Trophoblast cell (in vitro differentiated cells and primary cell): ENCODE measurements at regions not wholly inside any gene's neighbourhood (a gene's known extent, or its start where the extent isn't known, plus 50 kb on each side); places are given as distances from the start of the nearest gene placed in this dataset.

Experiments used
- DNase-seq, 2 donors: peaks; one replicate each; pipeline ENCODE4 v3.0.0-alpha.2; 2016
- H2AFZ ChIP-seq: 2 replicates; pipeline ENCODE4 v1.6.1; 2013; ENCODE audit warnings: low read length, moderate library complexity, mild to moderate bottlenecking; ENCODE audit not compliant: insufficient read depth, poor library complexity
- H2AK5ac ChIP-seq: 2 replicates; pipeline ENCODE4 v1.6.1; 2013; ENCODE audit warnings: mild to moderate bottlenecking, low read length
- H2BK120ac ChIP-seq: 2 replicates; pipeline ENCODE4 v1.6.1; 2013; ENCODE audit warnings: low read length, mild to moderate bottlenecking, moderate library complexity; ENCODE audit not compliant: insufficient read depth, poor library complexity
- H2BK12ac ChIP-seq: 2 replicates; pipeline ENCODE4 v1.6.1; 2013; ENCODE audit warnings: mild to moderate bottlenecking, low read length, moderate library complexity
- H2BK5ac ChIP-seq: 2 replicates; pipeline ENCODE4 v1.6.1; 2013; ENCODE audit warnings: low read length, low read depth, moderate library complexity, mild to moderate bottlenecking; ENCODE audit not compliant: poor library complexity
- H3K14ac ChIP-seq: 2 replicates; pipeline ENCODE4 v1.6.1; 2013; ENCODE audit warnings: mild to moderate bottlenecking, low read length
- H3K18ac ChIP-seq: 2 replicates; pipeline ENCODE4 v1.6.1; 2013; ENCODE audit warnings: mild to moderate bottlenecking, low read length
- H3K23ac ChIP-seq: 2 replicates; pipeline ENCODE4 v1.6.1; 2013; ENCODE audit warnings: low read length
- H3K27ac ChIP-seq: 2 replicates; pipeline ENCODE4 v1.5.1; 2013; ENCODE audit warnings: low read depth, mild to moderate bottlenecking, inconsistent platforms, low read length, moderate library complexity
- H3K27me3 ChIP-seq: 2 replicates; pipeline ENCODE4 v1.6.1; 2013; ENCODE audit warnings: inconsistent platforms, mild to moderate bottlenecking, low read length, moderate library complexity; ENCODE audit not compliant: insufficient read depth
- H3K36me3 ChIP-seq, 2 experiments: 1 replicate in 1 of 2; 2 replicates in 1 of 2; pipeline ENCODE4 v1.6.1; 2013; ENCODE audit warnings: low read length in 2 of 2, mild to moderate bottlenecking in 2 of 2, moderate library complexity in 1 of 2; ENCODE audit not compliant: insufficient read depth in 2 of 2, control insufficient read depth in 1 of 2
- H3K4ac ChIP-seq: 2 replicates; pipeline ENCODE4 v1.6.1; 2013; ENCODE audit warnings: low read depth, mild to moderate bottlenecking, low read length, moderate library complexity
- H3K4me1 ChIP-seq, 2 experiments: 1 replicate in 1 of 2; 2 replicates in 1 of 2; pipeline ENCODE4 v1.6.1; 2013; ENCODE audit warnings: low read length in 2 of 2, mild to moderate bottlenecking in 2 of 2, moderate library complexity in 1 of 2; ENCODE audit not compliant: insufficient read depth in 2 of 2, control insufficient read depth in 1 of 2
- H3K4me2 ChIP-seq: 2 replicates; pipeline ENCODE4 v1.6.1; 2013; ENCODE audit warnings: inconsistent platforms, mild to moderate bottlenecking, low read length, moderate library complexity
- H3K4me3 ChIP-seq: 2 replicates; pipeline ENCODE4 v1.5.1; 2013; ENCODE audit warnings: mild to moderate bottlenecking, low read depth, low read length, inconsistent platforms
- H3K79me1 ChIP-seq: one replicate; pipeline ENCODE4 v1.6.1; 2013; ENCODE audit warnings: low read length
- H3K79me2 ChIP-seq: 2 replicates; pipeline ENCODE4 v1.6.1; 2013; ENCODE audit warnings: low read length, mild to moderate bottlenecking; ENCODE audit not compliant: control insufficient read depth, insufficient read depth, poor library complexity
- H3K9ac ChIP-seq: 2 replicates; pipeline ENCODE4 v1.6.1; 2013; ENCODE audit warnings: mild to moderate bottlenecking, low read length
- H3K9me3 ChIP-seq: 2 replicates; pipeline ENCODE4 v1.6.1; 2013; ENCODE audit warnings: low read depth, mild to moderate bottlenecking, control low read depth, inconsistent platforms, low read length; ENCODE audit not compliant: insufficient read depth
- H4K12ac ChIP-seq: 2 replicates; pipeline ENCODE4 v1.6.1; 2013; ENCODE audit warnings: low read depth, mild to moderate bottlenecking, low read length, moderate library complexity
- H4K8ac ChIP-seq: 2 replicates; pipeline ENCODE4 v1.6.1; 2013; ENCODE audit warnings: low read depth, mild to moderate bottlenecking, low read length, moderate library complexity
- H4K91ac ChIP-seq: one replicate; pipeline ENCODE4 v1.6.1; 2013; ENCODE audit warnings: low read depth, mild to moderate bottlenecking, low read length, moderate library complexity
- WGBS: extraction: QIAGEN DNeasy Blood & Tissue Kit; methylation state at CpG from one replicate; pipeline ENCODE4 v1.1.7; 2013; ENCODE audit warnings: missing lambda C conversion rate; ENCODE audit not compliant: insufficient read length, insufficient coverage; ENCODE audit errors: extremely low coverage; 5-methylcytosine and 5-hydroxymethylcytosine counted together

DNA sequence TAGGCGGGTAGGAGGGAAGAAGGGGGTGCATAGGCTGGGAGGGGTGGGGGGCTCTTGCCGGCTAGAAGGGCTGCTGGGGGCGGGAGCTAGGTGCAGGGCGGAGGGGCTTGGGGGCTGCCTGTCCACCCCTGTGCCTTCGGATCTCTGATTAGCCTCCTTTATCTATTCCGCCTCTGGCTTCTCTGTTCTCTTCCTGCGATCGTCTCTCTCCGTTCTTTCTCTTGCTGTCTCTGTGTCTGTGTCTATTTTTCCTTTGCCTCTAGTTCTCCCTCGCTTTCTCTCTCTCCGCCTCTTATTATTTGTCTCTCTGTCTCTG lies 166.7 kb upstream of the LHX5 start:
- no CpG with 5 or more reads among the region's 11 CpGs for WGBS
- Histone ChIP-seq H3K9me3 (no peaks in the 10 kb centered on the region), H3K9ac (no peak overlapping the region)

DNA sequence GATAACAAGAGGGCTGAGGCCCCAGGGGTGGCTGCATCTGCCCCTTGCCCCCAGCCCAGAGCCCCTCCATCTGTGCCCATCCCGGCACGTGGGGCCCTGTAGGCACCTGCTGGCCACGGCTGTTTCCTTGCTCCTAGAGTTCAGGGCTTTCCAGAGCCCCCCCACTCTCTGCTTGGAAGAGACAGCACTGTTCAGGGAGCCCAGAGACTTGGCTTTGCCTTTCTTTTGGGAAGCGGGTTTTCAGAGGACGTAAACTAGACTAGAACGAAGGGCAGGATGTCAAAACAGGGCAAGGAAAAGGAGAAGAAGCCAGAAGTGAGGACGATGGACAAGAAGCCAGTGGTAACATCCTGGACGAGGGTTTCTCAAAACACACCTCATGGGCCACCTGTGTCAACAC lies 163.3 kb upstream of the LHX5 start:
- H3K4me1 ChIP-seq, result no peaks in the 10 kb centered on the region
- no peak overlapping the region for H3K9ac ChIP-seq
- H3K79me1 ChIP-seq, result no peaks in the 10 kb centered on the region
- no peak overlapping the region for H2BK120ac ChIP-seq
- no peak overlapping the region for H2AFZ ChIP-seq
- H2AK5ac ChIP-seq, result no peak overlapping the region
- H3K36me3 ChIP-seq, result no peaks in the 10 kb centered on the region
- H3K14ac ChIP-seq, result no peak overlapping the region
- H3K4me2 ChIP-seq, result no peak overlapping the region
- H3K27me3 ChIP-seq, result peaks cover 4% of the 10 kb centered on the region
- no peak overlapping the region for H4K8ac ChIP-seq
- H3K23ac ChIP-seq, result no peak overlapping the region
- H3K4ac ChIP-seq, result no peak overlapping the region
- no peaks in the 10 kb centered on the region for H3K79me2 ChIP-seq
- WGBS, result no CpG with 5 or more reads among the region's 8 CpGs
- H2BK5ac ChIP-seq, result no peak overlapping the region
- H4K12ac ChIP-seq, result no peak overlapping the region
- DNase-seq, result no peak
- no peak overlapping the region for H3K4me3 ChIP-seq
- no peak overlapping the region for H3K27ac ChIP-seq
- no peak overlapping the region for H2BK12ac ChIP-seq
- peaks cover 2% of the 10 kb centered on the region for H3K9me3 ChIP-seq
- H3K18ac ChIP-seq, result no peak overlapping the region
- H4K91ac ChIP-seq, result no peak overlapping the region

More for the DNA sequence above, 166.7 kb upstream of the LHX5 start:
- Histone ChIP-seq H3K79me1 (no peaks in the 10 kb centered on the region), H3K4me2 (no peak overlapping the region), H4K8ac (no peak overlapping the region), H4K12ac (no peak overlapping the region), H3K14ac (no peak overlapping the region), H3K4ac (no peak overlapping the region), H3K36me3 (no peaks in the 10 kb centered on the region), H2AFZ (no peak overlapping the region), H4K91ac (no peak overlapping the region), H2AK5ac (no peak overlapping the region), H3K18ac (no peak overlapping the region), H3K4me3 (no peak overlapping the region), H3K79me2 (no peaks in the 10 kb centered on the region), H3K4me1 (no peaks in the 10 kb centered on the region), H2BK120ac (no peak overlapping the region), H2BK12ac (no peak overlapping the region), H2BK5ac (no peak overlapping the region), H3K23ac (no peak overlapping the region), H3K27me3 (peaks cover 4% of the 10 kb centered on the region), H3K27ac (no peak overlapping the region)
- no peak for DNase-seq

- Histone ChIP-seq H3K79me2 (no peaks in the 10 kb centered on the region), H4K12ac (no peak overlapping the region), H2BK120ac (no peak overlapping the region), H3K4me3 (no peak overlapping the region), H3K27ac (no peak overlapping the region), H3K79me1 (no peaks in the 10 kb centered on the region), H4K91ac (no peak overlapping the region), H4K8ac (no peak overlapping the region), H2BK5ac (no peak overlapping the region), H3K14ac (no peak overlapping the region), H3K9me3 (peaks cover 3% of the 10 kb centered on the region), H2BK12ac (no peak overlapping the region), H3K27me3 (peaks cover 4% of the 10 kb centered on the region), H3K4me1 (no peaks in the 10 kb centered on the region), H3K4me2 (no peak overlapping the region), H3K23ac (no peak overlapping the region), H3K36me3 (no peaks in the 10 kb centered on the region), H3K18ac (no peak overlapping the region), H3K9ac (no peak overlapping the region), H2AFZ (no peak overlapping the region), H2AK5ac (no peak overlapping the region), H3K4ac (no peak overlapping the region)
- no peak for DNase-seq
- no CpG with 5 or more reads among the region's 6 CpGs for WGBS
Measured at GRCh38 chr12:113634474-113634873, 162.8 kb upstream of the LHX5 start.

- peaks cover 3% of the 10 kb centered on the region for H3K9me3 ChIP-seq
- no peak overlapping the region for H2BK5ac ChIP-seq
- H2BK12ac ChIP-seq, result no peak overlapping the region
- no peak overlapping the region for H2BK120ac ChIP-seq
- H3K79me1 ChIP-seq, result no peaks in the 10 kb centered on the region
- H3K23ac ChIP-seq, result no peak overlapping the region
- no peak overlapping the region for H3K4me2 ChIP-seq
- H3K4me1 ChIP-seq, result no peaks in the 10 kb centered on the region
- no peak overlapping the region for H3K14ac ChIP-seq
- H2AFZ ChIP-seq, result no peak overlapping the region
- H3K4ac ChIP-seq, result no peak overlapping the region
- no peak overlapping the region for H3K9ac ChIP-seq
- H4K8ac ChIP-seq, result no peak overlapping the region
- peaks cover 4% of the 10 kb centered on the region for H3K27me3 ChIP-seq
- no peak for DNase-seq
- H3K27ac ChIP-seq, result no peak overlapping the region
- H4K91ac ChIP-seq, result no peak overlapping the region
- H3K4me3 ChIP-seq, result no peak overlapping the region
- no peak overlapping the region for H2AK5ac ChIP-seq
- no peaks in the 10 kb centered on the region for H3K36me3 ChIP-seq
- H3K18ac ChIP-seq, result no peak overlapping the region
- H3K79me2 ChIP-seq, result no peaks in the 10 kb centered on the region
- no peak overlapping the region for H4K12ac ChIP-seq
Measured at GRCh38 chr12:113633678-113634332, 162.1 kb upstream of the LHX5 start.
